ENCODE measurements at regions not wholly inside any gene's neighbourhood (a gene's known extent, or its start where the extent isn't known, plus 50 kb on each side); places are given as distances from the start of the nearest gene placed in this dataset.
"Not testable (repeated sequence)": the region's sequence is repeated elsewhere in the genome, so short reads cannot be mapped to it uniquely, and the experiment has no call there.

GRCh38 chr5:25423271-25423670, 778.5 kb upstream of the CDH10 start:
- H3K9me3 ChIP-seq (ENCODE audit: control insufficient read depth, low read length) = peaks cover 2% of the 10 kb centered on the region

GRCh38 chr5:25419684-25420083, 774.9 kb upstream of the CDH10 start:
- H3K9me3 ChIP-seq (ENCODE audit: control insufficient read depth, low read length) = peaks cover 2% of the 10 kb centered on the region
- no peak overlapping the region for H3K4me3 ChIP-seq (ENCODE audit: low read length)
- 79% methylated on average over 2 of the region's 2 CpGs for WGBS
- H3K27me3 ChIP-seq (ENCODE audit: control insufficient read depth, insufficient read depth) = no peaks in the 10 kb centered on the region
- ATAC-seq = no peak
- H3K27ac ChIP-seq (ENCODE audit: low read length) = no peak overlapping the region
- intact Hi-C loops (cut with DNase I) = no loop called here
- H3K4me1 ChIP-seq (ENCODE audit: control insufficient read depth, insufficient read depth, low read length) = no peaks in the 10 kb centered on the region
- DNase-seq = no peak

More at GRCh38 chr5:25423271-25423670, 778.5 kb upstream of the CDH10 start:
- DNase-seq = no peak
- ATAC-seq = no peak
- WGBS = 87% methylated on average over 1 of the region's 1 CpG
- Histone ChIP-seq H3K4me3 (ENCODE audit: low read length) (no peak overlapping the region), H3K4me1 (ENCODE audit: control insufficient read depth, insufficient read depth, low read length) (no peaks in the 10 kb centered on the region), H3K27me3 (ENCODE audit: control insufficient read depth, insufficient read depth) (no peaks in the 10 kb centered on the region), H3K27ac (ENCODE audit: low read length) (no peak overlapping the region)
- intact Hi-C loops (cut with DNase I) = no loop called here

- intact Hi-C loops (cut with DNase I) = no loop called here
- no peak for DNase-seq
- H3K4me3 ChIP-seq (ENCODE audit: low read length) = no peak overlapping the region
- ATAC-seq = no peak
- no peaks in the 10 kb centered on the region for H3K27me3 ChIP-seq (ENCODE audit: control insufficient read depth, insufficient read depth)
- H3K27ac ChIP-seq (ENCODE audit: low read length) = no peak overlapping the region
- peaks cover 2% of the 10 kb centered on the region for H3K9me3 ChIP-seq (ENCODE audit: control insufficient read depth, low read length)
- H3K4me1 ChIP-seq (ENCODE audit: control insufficient read depth, insufficient read depth, low read length) = no peaks in the 10 kb centered on the region
- 56% methylated on average over 3 of the region's 3 CpGs for WGBS
These were observed 774.2 kb upstream of the CDH10 start for GRCh38 chr5:25418978-25419377.

GRCh38 chr5:25418319-25418859, 773.6 kb upstream of the CDH10 start:
- DNase-seq (peak in 1 of 3 donors; percentile 11), ATAC-seq (no peak)
- intact Hi-C loops (cut with DNase I) = no loop called here

GRCh38 chr5:25416960-25417359, 772.2 kb upstream of the CDH10 start:
- H3K9me3 ChIP-seq (ENCODE audit: control insufficient read depth, low read length) = peaks cover 2% of the 10 kb centered on the region
- ATAC-seq = no peak
- no peaks in the 10 kb centered on the region for H3K4me1 ChIP-seq (ENCODE audit: control insufficient read depth, insufficient read depth, low read length)
- no peak overlapping the region for H3K4me3 ChIP-seq (ENCODE audit: low read length)
- DNase-seq = no peak
- H3K27me3 ChIP-seq (ENCODE audit: control insufficient read depth, insufficient read depth) = no peaks in the 10 kb centered on the region
- WGBS = 62% methylated on average over 4 of the region's 4 CpGs
- intact Hi-C loops (cut with DNase I) = no loop called here
- H3K27ac ChIP-seq (ENCODE audit: low read length) = no peak overlapping the region

More at GRCh38 chr5:25418319-25418859, 773.6 kb upstream of the CDH10 start:
- Histone ChIP-seq H3K4me3 (ENCODE audit: low read length) (no peak overlapping the region), H3K27ac (ENCODE audit: low read length) (no peak overlapping the region), H3K9me3 (ENCODE audit: control insufficient read depth, low read length) (peaks cover 2% of the 10 kb centered on the region), H3K4me1 (ENCODE audit: control insufficient read depth, insufficient read depth, low read length) (no peaks in the 10 kb centered on the region), H3K27me3 (ENCODE audit: control insufficient read depth, insufficient read depth) (no peaks in the 10 kb centered on the region)
- WGBS = 59% methylated on average over 2 of the region's 2 CpGs

GRCh38 chr5:25415970-25416369, 771.2 kb upstream of the CDH10 start:
- ATAC-seq = no peak
- H3K9me3 ChIP-seq (ENCODE audit: control insufficient read depth, low read length) = peaks cover 2% of the 10 kb centered on the region
- no peak overlapping the region for H3K4me3 ChIP-seq (ENCODE audit: low read length)
- intact Hi-C loops (cut with DNase I) = no loop called here
- WGBS = 85% methylated on average over 8 of the region's 8 CpGs
- no peaks in the 10 kb centered on the region for H3K27me3 ChIP-seq (ENCODE audit: control insufficient read depth, insufficient read depth)
- no peak overlapping the region for H3K27ac ChIP-seq (ENCODE audit: low read length)
- DNase-seq = no peak
- no peaks in the 10 kb centered on the region for H3K4me1 ChIP-seq (ENCODE audit: control insufficient read depth, insufficient read depth, low read length)

GRCh38 chr5:25414742-25415141, 770.0 kb upstream of the CDH10 start:
- intact Hi-C loops (cut with DNase I) = no loop called here
- ATAC-seq (no peak), DNase-seq (no peak)
- H3K27ac ChIP-seq (ENCODE audit: low read length) = no peak overlapping the region
- no peaks in the 10 kb centered on the region for H3K27me3 ChIP-seq (ENCODE audit: control insufficient read depth, insufficient read depth)
- no peaks in the 10 kb centered on the region for H3K4me1 ChIP-seq (ENCODE audit: control insufficient read depth, insufficient read depth, low read length)
- peaks cover 2% of the 10 kb centered on the region for H3K9me3 ChIP-seq (ENCODE audit: control insufficient read depth, low read length)
- no peak overlapping the region for H3K4me3 ChIP-seq (ENCODE audit: low read length)
- 62% methylated on average over 6 of the region's 6 CpGs for whole genome bisulfite sequencing

- Histone ChIP-seq H3K4me1 (ENCODE audit: control insufficient read depth, insufficient read depth, low read length) (no peaks in the 10 kb centered on the region), H3K9me3 (ENCODE audit: control insufficient read depth, low read length) (peaks cover under 1% of the 10 kb centered on the region), H3K27ac (ENCODE audit: low read length) (no peak overlapping the region), H3K4me3 (ENCODE audit: low read length) (no peak overlapping the region), H3K27me3 (ENCODE audit: control insufficient read depth, insufficient read depth) (no peaks in the 10 kb centered on the region)
- 56% methylated on average over 2 of the region's 2 CpGs for WGBS
- intact Hi-C loops (cut with DNase I) = no loop called here
- no peak for DNase-seq
- no peak for ATAC-seq
These were observed 767.4 kb upstream of the CDH10 start for GRCh38 chr5:25412116-25412661.

GRCh38 chr5:25407365-25407764, 762.6 kb upstream of the CDH10 start:
- H3K4me1 ChIP-seq (ENCODE audit: control insufficient read depth, insufficient read depth, low read length); ATAC-seq; H3K4me3 ChIP-seq (ENCODE audit: low read length); H3K27ac ChIP-seq (ENCODE audit: low read length); H3K27me3 ChIP-seq (ENCODE audit: control insufficient read depth, insufficient read depth); H3K9me3 ChIP-seq (ENCODE audit: control insufficient read depth, low read length); intact Hi-C loops (cut with DNase I); DNase-seq: not testable (repeated sequence)
- WGBS = 95% methylated on average over 3 of the region's 6 CpGs

- WGBS = 75% methylated on average over 1 of the region's 1 CpG
- intact Hi-C loops (cut with DNase I) = no loop called here
- H3K4me1 ChIP-seq (ENCODE audit: control insufficient read depth, insufficient read depth, low read length) = no peaks in the 10 kb centered on the region
- DNase-seq (no peak), ATAC-seq (no peak)
- H3K9me3 ChIP-seq (ENCODE audit: control insufficient read depth, low read length) = peaks cover 1% of the 10 kb centered on the region
- H3K4me3 ChIP-seq (ENCODE audit: low read length) = no peak overlapping the region
- no peak overlapping the region for H3K27ac ChIP-seq (ENCODE audit: low read length)
- no peaks in the 10 kb centered on the region for H3K27me3 ChIP-seq (ENCODE audit: control insufficient read depth, insufficient read depth)
These were observed 761.1 kb upstream of the CDH10 start for GRCh38 chr5:25405850-25406249.

- no peaks in the 10 kb centered on the region for H3K4me1 ChIP-seq (ENCODE audit: control insufficient read depth, insufficient read depth, low read length)
- H3K27me3 ChIP-seq (ENCODE audit: control insufficient read depth, insufficient read depth) = no peaks in the 10 kb centered on the region
- H3K27ac ChIP-seq (ENCODE audit: low read length) = no peak overlapping the region
- intact Hi-C loops (cut with DNase I) = no loop called here
- DNase-seq = no peak
- ATAC-seq = no peak
- WGBS = 88% methylated on average over 1 of the region's 1 CpG
- no peaks in the 10 kb centered on the region for H3K9me3 ChIP-seq (ENCODE audit: control insufficient read depth, low read length)
- H3K4me3 ChIP-seq (ENCODE audit: low read length) = no peak overlapping the region
These were observed 755.2 kb upstream of the CDH10 start for GRCh38 chr5:25399878-25400480.
